ENCODE measurements at regions not wholly inside any gene's neighbourhood (a gene's known extent, or its start where the extent isn't known, plus 50 kb on each side); places are given as distances from the start of the nearest gene placed in this dataset.

DNA sequence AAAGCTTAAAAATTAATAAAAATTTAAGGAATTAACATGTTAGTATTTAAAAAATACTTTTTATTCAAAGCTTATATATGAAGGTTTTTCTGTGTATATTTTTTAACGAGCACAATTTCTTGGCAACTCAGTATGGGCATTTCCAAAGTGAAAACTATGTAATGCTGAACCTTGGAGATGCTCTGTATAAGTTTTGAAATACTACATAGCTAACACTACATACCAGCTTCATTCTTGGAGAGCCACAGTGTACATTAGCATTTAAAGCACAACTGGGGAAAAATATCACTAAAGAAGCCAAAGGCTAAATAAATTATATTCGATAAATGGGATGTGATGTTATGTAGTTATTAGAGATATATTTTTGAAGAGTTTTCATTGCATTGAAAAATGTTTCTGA, 446.5 kb downstream of the CCDC85A start:
- no peaks in the 10 kb centered on the region for H3K4me1 ChIP-seq (ENCODE audit: control insufficient read depth in 3 of 3, insufficient read depth in 3 of 3, low read length in 3 of 3)
- no peak overlapping the region for H3K9ac ChIP-seq (ENCODE audit: low read depth in 1 of 3, low read length in 3 of 3)
- no peak overlapping the region for H3K4me3 ChIP-seq (ENCODE audit: low read length in 3 of 3)
- H3K27me3 ChIP-seq (ENCODE audit: control insufficient read depth in 3 of 3, insufficient read depth in 3 of 3, low read length in 3 of 3): no peaks in the 10 kb centered on the region
- no peaks in the 10 kb centered on the region for H3K36me3 ChIP-seq (ENCODE audit: control insufficient read depth in 3 of 3, insufficient read depth in 3 of 3, low read length in 3 of 3)
- no peak overlapping the region for H3K27ac ChIP-seq (ENCODE audit: low read depth, low read length)
- H3K9me3 ChIP-seq (ENCODE audit: control insufficient read depth in 3 of 3, low read length in 3 of 3): no peaks in the 10 kb centered on the region

DNA sequence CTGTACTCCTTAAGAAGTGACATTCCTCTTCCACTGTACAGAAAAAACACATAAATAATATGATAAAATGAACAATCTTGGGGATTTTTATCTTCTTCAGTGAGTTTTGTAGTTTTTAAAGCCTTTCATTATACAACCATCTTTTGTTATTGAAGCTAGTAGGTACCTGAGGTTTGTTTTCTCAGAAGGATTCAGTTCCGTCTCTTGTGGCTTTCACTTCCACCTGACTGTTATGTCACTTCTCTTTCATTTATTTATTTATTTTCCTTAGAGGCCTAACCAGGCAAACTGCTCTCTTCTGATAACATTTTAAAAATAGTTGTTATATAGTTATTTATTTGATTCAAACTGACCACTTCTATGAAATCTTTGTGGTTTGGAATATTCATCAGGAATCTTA, 464.2 kb downstream of the CCDC85A start:
- no peaks in the 10 kb centered on the region for H3K36me3 ChIP-seq (ENCODE audit: control insufficient read depth in 3 of 3, insufficient read depth in 3 of 3, low read length in 3 of 3)
- no peaks in the 10 kb centered on the region for H3K9me3 ChIP-seq (ENCODE audit: control insufficient read depth in 3 of 3, low read length in 3 of 3)
- H3K4me3 ChIP-seq (ENCODE audit: low read length in 3 of 3): no peak overlapping the region
- H3K4me1 ChIP-seq (ENCODE audit: control insufficient read depth in 3 of 3, insufficient read depth in 3 of 3, low read length in 3 of 3): no peaks in the 10 kb centered on the region
- no peak overlapping the region for H3K9ac ChIP-seq (ENCODE audit: low read depth in 1 of 3, low read length in 3 of 3)
- H3K27ac ChIP-seq (ENCODE audit: low read depth, low read length): no peak overlapping the region
- no peaks in the 10 kb centered on the region for H3K27me3 ChIP-seq (ENCODE audit: control insufficient read depth in 3 of 3, insufficient read depth in 3 of 3, low read length in 3 of 3)

DNA sequence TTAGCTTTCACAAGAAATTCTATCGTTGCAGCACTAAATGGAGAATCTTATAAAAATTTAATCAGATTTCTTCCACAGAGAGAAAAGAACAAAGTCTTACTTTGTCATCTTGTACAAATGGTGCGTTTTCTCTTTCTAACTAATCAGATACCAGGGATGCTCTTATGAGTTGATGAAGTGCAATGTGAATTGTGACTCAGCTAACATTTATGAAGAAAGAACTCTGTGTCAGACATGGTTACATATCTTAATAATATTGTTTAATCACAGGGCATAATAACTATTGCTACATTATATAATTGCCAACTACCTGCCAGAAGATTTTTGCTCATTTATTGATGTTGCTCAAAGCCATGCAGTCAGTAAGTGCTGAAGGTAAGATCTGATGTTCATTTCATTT, 465.0 kb downstream of the CCDC85A start:
- Histone ChIP-seq H3K36me3 (ENCODE audit: control insufficient read depth in 3 of 3, insufficient read depth in 3 of 3, low read length in 3 of 3) (no peaks in the 10 kb centered on the region), H3K4me1 (ENCODE audit: control insufficient read depth in 3 of 3, insufficient read depth in 3 of 3, low read length in 3 of 3) (no peaks in the 10 kb centered on the region), H3K27me3 (ENCODE audit: control insufficient read depth in 3 of 3, insufficient read depth in 3 of 3, low read length in 3 of 3) (no peaks in the 10 kb centered on the region), H3K4me3 (ENCODE audit: low read length in 3 of 3) (no peak overlapping the region), H3K27ac (ENCODE audit: low read depth, low read length) (no peak overlapping the region), H3K9ac (ENCODE audit: low read depth in 1 of 3, low read length in 3 of 3) (no peak overlapping the region), H3K9me3 (ENCODE audit: control insufficient read depth in 3 of 3, low read length in 3 of 3) (no peaks in the 10 kb centered on the region)

DNA sequence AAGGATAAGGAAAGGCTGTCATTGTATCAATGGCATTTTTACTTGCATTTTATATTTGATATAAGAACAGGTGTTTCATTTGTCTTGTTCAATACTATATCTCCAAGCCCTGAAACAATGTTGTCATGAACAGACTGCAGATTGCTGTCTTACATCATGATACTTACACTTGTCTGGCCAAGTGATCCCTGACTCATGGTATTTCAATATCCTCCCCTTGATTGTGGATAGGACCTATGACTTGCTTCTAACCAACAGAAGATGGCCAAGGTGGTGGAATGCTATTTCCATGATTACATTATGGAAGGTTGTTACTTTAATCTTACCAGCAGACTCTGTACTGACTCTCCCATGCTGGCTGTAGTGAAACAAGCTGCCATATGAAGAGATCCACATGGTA, 471.1 kb downstream of the CCDC85A start:
- no peak overlapping the region for H3K27ac ChIP-seq (ENCODE audit: low read depth, low read length)
- no peaks in the 10 kb centered on the region for H3K4me1 ChIP-seq (ENCODE audit: control insufficient read depth in 3 of 3, insufficient read depth in 3 of 3, low read length in 3 of 3)
- H3K9me3 ChIP-seq (ENCODE audit: control insufficient read depth in 3 of 3, low read length in 3 of 3): no peaks in the 10 kb centered on the region
- no peaks in the 10 kb centered on the region for H3K36me3 ChIP-seq (ENCODE audit: control insufficient read depth in 3 of 3, insufficient read depth in 3 of 3, low read length in 3 of 3)
- H3K27me3 ChIP-seq (ENCODE audit: control insufficient read depth in 3 of 3, insufficient read depth in 3 of 3, low read length in 3 of 3): no peaks in the 10 kb centered on the region
- no peak overlapping the region for H3K9ac ChIP-seq (ENCODE audit: low read depth in 1 of 3, low read length in 3 of 3)
- no peak overlapping the region for H3K4me3 ChIP-seq (ENCODE audit: low read length in 3 of 3)

DNA sequence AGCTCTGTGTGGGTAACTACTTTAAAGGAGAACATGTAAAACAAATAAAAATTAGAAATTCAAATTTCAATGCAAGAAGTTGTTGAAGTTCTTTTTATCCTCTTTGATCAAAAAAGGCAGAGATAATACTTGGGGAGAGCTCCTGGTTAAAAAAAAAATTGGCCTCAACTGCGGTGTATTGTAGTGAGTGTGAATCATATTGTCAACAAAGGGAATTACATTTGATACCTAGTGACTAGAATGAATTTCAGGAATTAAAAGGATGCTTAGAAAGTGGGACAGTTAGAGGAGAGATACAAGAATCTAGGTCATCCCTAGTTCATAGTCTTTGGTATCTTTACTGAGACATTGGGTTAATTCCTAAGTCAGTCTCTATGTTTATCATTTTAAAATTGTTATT, 473.0 kb downstream of the CCDC85A start:
- Histone ChIP-seq H3K9ac (ENCODE audit: low read depth in 1 of 3, low read length in 3 of 3) (no peak overlapping the region), H3K4me3 (ENCODE audit: low read length in 3 of 3) (no peak overlapping the region), H3K27me3 (ENCODE audit: control insufficient read depth in 3 of 3, insufficient read depth in 3 of 3, low read length in 3 of 3) (no peaks in the 10 kb centered on the region), H3K4me1 (ENCODE audit: control insufficient read depth in 3 of 3, insufficient read depth in 3 of 3, low read length in 3 of 3) (no peaks in the 10 kb centered on the region), H3K36me3 (ENCODE audit: control insufficient read depth in 3 of 3, insufficient read depth in 3 of 3, low read length in 3 of 3) (no peaks in the 10 kb centered on the region), H3K9me3 (ENCODE audit: control insufficient read depth in 3 of 3, low read length in 3 of 3) (no peaks in the 10 kb centered on the region), H3K27ac (ENCODE audit: low read depth, low read length) (no peak overlapping the region)

DNA sequence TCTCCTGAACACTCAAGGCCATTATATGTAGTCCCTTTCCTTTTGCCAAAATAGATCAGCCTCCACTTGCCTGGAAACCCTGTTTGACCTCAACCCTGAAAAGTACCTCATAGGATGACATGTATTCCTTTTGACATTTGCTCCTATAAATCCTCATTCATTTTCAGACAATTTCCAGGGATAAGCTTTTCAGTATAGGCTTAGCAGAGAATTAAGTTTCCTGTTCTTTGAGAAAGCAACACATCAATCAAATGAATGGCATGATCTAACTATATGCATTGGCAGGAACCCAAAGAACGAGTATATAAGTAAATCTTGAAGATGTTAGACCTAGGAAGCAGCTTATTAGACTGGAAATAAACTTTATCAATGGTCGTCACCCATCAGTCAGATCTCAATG, 483.0 kb downstream of the CCDC85A start:
- H3K9me3 ChIP-seq (ENCODE audit: control insufficient read depth in 3 of 3, low read length in 3 of 3): no peaks in the 10 kb centered on the region
- H3K36me3 ChIP-seq (ENCODE audit: control insufficient read depth in 3 of 3, insufficient read depth in 3 of 3, low read length in 3 of 3): no peaks in the 10 kb centered on the region
- H3K9ac ChIP-seq (ENCODE audit: low read depth in 1 of 3, low read length in 3 of 3): no peak overlapping the region
- no peak overlapping the region for H3K27ac ChIP-seq (ENCODE audit: low read depth, low read length)
- no peak overlapping the region for H3K4me3 ChIP-seq (ENCODE audit: low read length in 3 of 3)
- no peaks in the 10 kb centered on the region for H3K27me3 ChIP-seq (ENCODE audit: control insufficient read depth in 3 of 3, insufficient read depth in 3 of 3, low read length in 3 of 3)
- H3K4me1 ChIP-seq (ENCODE audit: control insufficient read depth in 3 of 3, insufficient read depth in 3 of 3, low read length in 3 of 3): no peaks in the 10 kb centered on the region

DNA sequence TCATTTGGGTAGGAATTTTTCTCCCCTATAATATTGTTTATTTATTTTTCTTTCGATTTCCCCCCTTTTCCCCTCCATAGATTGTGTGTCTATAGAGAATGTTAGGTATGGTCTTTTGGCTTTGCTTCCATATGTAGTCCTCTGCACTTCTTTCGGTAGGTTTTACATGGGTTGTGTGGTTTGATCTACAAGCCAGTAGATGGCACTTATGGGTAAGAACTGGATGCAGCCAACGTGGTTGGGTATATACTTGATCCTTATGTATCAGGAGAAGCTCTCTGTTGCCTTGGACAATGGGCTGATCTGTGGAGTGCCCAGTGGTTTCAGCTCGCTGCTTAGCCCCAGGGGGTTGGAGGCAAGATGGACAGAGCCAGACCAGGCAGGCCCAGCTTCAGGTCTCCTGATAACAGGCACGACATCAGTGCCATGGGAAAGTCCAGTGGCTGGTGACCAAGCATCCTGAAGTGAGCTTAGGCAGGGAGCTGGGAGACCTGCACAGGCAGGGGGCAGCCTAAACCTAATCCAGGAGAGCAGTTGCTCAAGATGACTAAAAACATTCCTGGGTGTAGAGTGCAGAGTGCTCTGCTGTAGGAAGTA, 488.3 kb downstream of the CCDC85A start:
- Histone ChIP-seq H3K9ac (ENCODE audit: low read depth in 1 of 3, low read length in 3 of 3) (no peak overlapping the region), H3K27ac (ENCODE audit: low read depth, low read length) (no peak overlapping the region), H3K36me3 (ENCODE audit: control insufficient read depth in 3 of 3, insufficient read depth in 3 of 3, low read length in 3 of 3) (no peaks in the 10 kb centered on the region), H3K9me3 (ENCODE audit: control insufficient read depth in 3 of 3, low read length in 3 of 3) (peaks cover 0 to 7% (median 4%) of the 10 kb centered on the region in 3 donors), H3K27me3 (ENCODE audit: control insufficient read depth in 3 of 3, insufficient read depth in 3 of 3, low read length in 3 of 3) (no peaks in the 10 kb centered on the region), H3K4me3 (ENCODE audit: low read length in 3 of 3) (no peak overlapping the region), H3K4me1 (ENCODE audit: control insufficient read depth in 3 of 3, insufficient read depth in 3 of 3, low read length in 3 of 3) (no peaks in the 10 kb centered on the region)

DNA sequence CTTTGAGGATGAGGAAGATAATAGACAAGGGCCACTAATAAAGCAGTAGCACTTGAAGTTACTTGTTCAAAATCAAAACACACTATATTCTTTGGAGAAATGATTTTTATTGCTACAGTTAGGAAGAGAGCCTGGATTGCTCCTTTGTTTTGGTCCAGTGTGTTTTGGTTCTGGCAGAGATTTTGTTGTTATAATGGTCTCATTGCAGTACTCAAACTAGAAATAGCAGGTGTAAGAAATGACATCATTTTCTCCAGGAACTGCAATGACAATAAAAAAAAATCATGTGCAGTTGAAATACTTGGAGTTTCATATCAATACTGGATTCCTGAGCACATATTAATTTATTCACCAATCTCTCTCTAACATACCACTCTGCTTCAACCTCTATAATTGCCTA, 490.3 kb downstream of the CCDC85A start:
- no peak overlapping the region for H3K9ac ChIP-seq (ENCODE audit: low read depth in 1 of 3, low read length in 3 of 3)
- H3K4me1 ChIP-seq (ENCODE audit: control insufficient read depth in 3 of 3, insufficient read depth in 3 of 3, low read length in 3 of 3): no peaks in the 10 kb centered on the region
- no peak overlapping the region for H3K4me3 ChIP-seq (ENCODE audit: low read length in 3 of 3)
- no peak overlapping the region for H3K27ac ChIP-seq (ENCODE audit: low read depth, low read length)
- no peaks in the 10 kb centered on the region for H3K36me3 ChIP-seq (ENCODE audit: control insufficient read depth in 3 of 3, insufficient read depth in 3 of 3, low read length in 3 of 3)
- no peaks in the 10 kb centered on the region for H3K27me3 ChIP-seq (ENCODE audit: control insufficient read depth in 3 of 3, insufficient read depth in 3 of 3, low read length in 3 of 3)
- H3K9me3 ChIP-seq (ENCODE audit: control insufficient read depth in 3 of 3, low read length in 3 of 3): peaks cover 0 to 7% (median 4%) of the 10 kb centered on the region in 3 donors

DNA sequence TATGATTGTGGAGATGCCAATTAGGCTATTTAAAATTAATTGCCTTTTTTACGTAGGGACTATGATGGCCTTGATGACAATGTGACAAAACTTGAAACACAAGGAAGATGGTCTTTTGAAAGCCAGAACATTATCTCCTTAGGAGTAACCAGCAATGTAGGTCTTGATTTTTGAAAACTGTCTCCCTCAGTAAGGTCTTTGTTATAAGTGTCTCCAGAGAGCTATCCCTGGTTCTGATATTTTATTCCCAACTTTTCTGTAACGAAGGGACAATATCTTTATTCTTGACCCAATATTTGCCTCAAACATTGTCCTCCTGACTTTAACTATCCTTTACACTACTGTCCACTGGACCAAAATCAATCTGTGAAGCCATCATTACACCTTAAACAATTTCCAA, 493.2 kb downstream of the CCDC85A start:
- no peak overlapping the region for H3K27ac ChIP-seq (ENCODE audit: low read depth, low read length)
- H3K9me3 ChIP-seq (ENCODE audit: control insufficient read depth in 3 of 3, low read length in 3 of 3): peaks cover 0 to 7% (median 4%) of the 10 kb centered on the region in 3 donors
- no peaks in the 10 kb centered on the region for H3K4me1 ChIP-seq (ENCODE audit: control insufficient read depth in 3 of 3, insufficient read depth in 3 of 3, low read length in 3 of 3)
- no peaks in the 10 kb centered on the region for H3K36me3 ChIP-seq (ENCODE audit: control insufficient read depth in 3 of 3, insufficient read depth in 3 of 3, low read length in 3 of 3)
- H3K4me3 ChIP-seq (ENCODE audit: low read length in 3 of 3): no peak overlapping the region
- H3K9ac ChIP-seq (ENCODE audit: low read depth in 1 of 3, low read length in 3 of 3): no peak overlapping the region
- no peaks in the 10 kb centered on the region for H3K27me3 ChIP-seq (ENCODE audit: control insufficient read depth in 3 of 3, insufficient read depth in 3 of 3, low read length in 3 of 3)

DNA sequence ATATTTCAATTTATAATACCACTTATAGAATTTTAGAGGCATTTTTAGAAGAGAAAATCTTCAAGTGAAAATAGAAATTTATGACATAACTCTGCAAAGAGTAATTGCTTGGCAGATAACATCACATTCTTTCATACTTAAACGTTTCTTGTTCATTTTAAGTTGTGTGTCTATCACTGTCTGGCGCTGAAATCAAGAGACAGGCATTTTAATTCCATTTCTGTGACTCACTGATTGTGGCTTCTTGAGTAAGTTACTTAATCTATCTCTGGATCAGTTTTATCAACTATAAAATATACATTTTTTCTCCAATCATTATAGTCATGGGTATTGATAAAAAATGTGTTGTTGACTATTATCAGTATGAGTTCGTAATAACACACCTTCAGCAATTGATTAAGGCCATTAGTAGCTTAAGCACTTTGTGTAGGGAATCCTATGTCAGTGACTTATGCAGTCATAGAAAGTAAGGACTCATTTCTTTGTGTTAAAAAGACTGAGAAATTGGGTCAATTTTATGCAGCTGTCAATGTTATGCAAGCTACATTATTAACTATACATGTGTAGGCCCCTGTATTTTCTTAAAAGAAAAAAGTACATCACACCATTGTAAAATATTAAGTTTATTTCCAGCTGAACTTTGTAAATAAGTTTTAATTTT, 497.3 kb downstream of the CCDC85A start:
- no peak overlapping the region for H3K27ac ChIP-seq (ENCODE audit: low read depth, low read length)
- H3K36me3 ChIP-seq (ENCODE audit: control insufficient read depth in 3 of 3, insufficient read depth in 3 of 3, low read length in 3 of 3): no peaks in the 10 kb centered on the region
- no peak overlapping the region for H3K9ac ChIP-seq (ENCODE audit: low read depth in 1 of 3, low read length in 3 of 3)
- H3K9me3 ChIP-seq (ENCODE audit: control insufficient read depth in 3 of 3, low read length in 3 of 3): no peaks in the 10 kb centered on the region
- H3K4me1 ChIP-seq (ENCODE audit: control insufficient read depth in 3 of 3, insufficient read depth in 3 of 3, low read length in 3 of 3): no peaks in the 10 kb centered on the region
- no peaks in the 10 kb centered on the region for H3K27me3 ChIP-seq (ENCODE audit: control insufficient read depth in 3 of 3, insufficient read depth in 3 of 3, low read length in 3 of 3)
- H3K4me3 ChIP-seq (ENCODE audit: low read length in 3 of 3): no peak overlapping the region
